ENCODE measurements at regions not wholly inside any gene's neighbourhood (a gene's known extent, or its start where the extent isn't known, plus 50 kb on each side); places are given as distances from the start of the nearest gene placed in this dataset.
"Not testable (repeated sequence)": the region's sequence is repeated elsewhere in the genome, so short reads cannot be mapped to it uniquely, and the experiment has no call there.

- Histone ChIP-seq H3K9me3 (ENCODE audit: low read length) (peaks cover 5% of the 10 kb centered on the region), H3K27me3 (ENCODE audit: insufficient read depth, low read length) (no peaks in the 10 kb centered on the region), H3K4me3 (ENCODE audit: low read length) (no peak overlapping the region), H3K4me1 (ENCODE audit: insufficient read depth, low read length) (peaks cover 2% of the 10 kb centered on the region), H2AFZ (ENCODE audit: low read depth, low read length) (no peak overlapping the region), H3K36me3 (ENCODE audit: insufficient read depth, low read length) (no peaks in the 10 kb centered on the region)
Observed at GRCh38 chr1:101540161-101540560, 303.3 kb downstream of the S1PR1 start.

- peaks cover 16% of the 10 kb centered on the region for H3K4me1 ChIP-seq (ENCODE audit: insufficient read depth, low read length)
- no peak overlapping the region for H3K4me3 ChIP-seq (ENCODE audit: low read length)
- H2AFZ ChIP-seq (ENCODE audit: low read depth, low read length) = no peak overlapping the region
- H3K27me3 ChIP-seq (ENCODE audit: insufficient read depth, low read length) = no peaks in the 10 kb centered on the region
- H3K9me3 ChIP-seq (ENCODE audit: low read length) = peaks cover 3% of the 10 kb centered on the region
- H3K36me3 ChIP-seq (ENCODE audit: insufficient read depth, low read length) = no peaks in the 10 kb centered on the region
Observed at GRCh38 chr1:101546885-101547284, 310.1 kb downstream of the S1PR1 start.

GRCh38 chr1:101547357-101547756 is 310.5 kb downstream of the S1PR1 start:
- Histone ChIP-seq H3K4me1 (ENCODE audit: insufficient read depth, low read length) (peaks cover 16% of the 10 kb centered on the region), H3K27me3 (ENCODE audit: insufficient read depth, low read length) (no peaks in the 10 kb centered on the region), H3K36me3 (ENCODE audit: insufficient read depth, low read length) (no peaks in the 10 kb centered on the region), H3K9me3 (ENCODE audit: low read length) (peaks cover 3% of the 10 kb centered on the region), H2AFZ (ENCODE audit: low read depth, low read length) (no peak overlapping the region), H3K4me3 (ENCODE audit: low read length) (no peak overlapping the region)

- Histone ChIP-seq H3K36me3 (ENCODE audit: insufficient read depth, low read length) (no peaks in the 10 kb centered on the region), H2AFZ (ENCODE audit: low read depth, low read length) (no peak overlapping the region), H3K27me3 (ENCODE audit: insufficient read depth, low read length) (no peaks in the 10 kb centered on the region), H3K4me3 (ENCODE audit: low read length) (no peak overlapping the region), H3K4me1 (ENCODE audit: insufficient read depth, low read length) (peaks cover 16% of the 10 kb centered on the region), H3K9me3 (ENCODE audit: low read length) (peaks cover 3% of the 10 kb centered on the region)
Observed at GRCh38 chr1:101548376-101548775, 311.6 kb downstream of the S1PR1 start.

GRCh38 chr1:101550581-101550980 is 313.8 kb downstream of the S1PR1 start:
- peaks cover 13% of the 10 kb centered on the region for H3K4me1 ChIP-seq (ENCODE audit: insufficient read depth, low read length)
- H3K4me3 ChIP-seq (ENCODE audit: low read length) = no peak overlapping the region
- no peaks in the 10 kb centered on the region for H3K36me3 ChIP-seq (ENCODE audit: insufficient read depth, low read length)
- no peaks in the 10 kb centered on the region for H3K9me3 ChIP-seq (ENCODE audit: low read length)
- H2AFZ ChIP-seq (ENCODE audit: low read depth, low read length) = peak overlapping the region; percentile 38
- H3K27me3 ChIP-seq (ENCODE audit: insufficient read depth, low read length) = no peaks in the 10 kb centered on the region

- peaks cover 4% of the 10 kb centered on the region for H3K4me1 ChIP-seq (ENCODE audit: insufficient read depth, low read length)
- H3K4me3 ChIP-seq (ENCODE audit: low read length) = no peak overlapping the region
- no peaks in the 10 kb centered on the region for H3K9me3 ChIP-seq (ENCODE audit: low read length)
Observed at GRCh38 chr1:101566883-101567538, 330.2 kb downstream of the S1PR1 start.

GRCh38 chr1:101567582-101568189 is 330.9 kb downstream of the S1PR1 start:
- Histone ChIP-seq H3K4me3 (ENCODE audit: low read length) (no peak overlapping the region), H2AFZ (ENCODE audit: low read depth, low read length) (no peak overlapping the region), H3K27me3 (ENCODE audit: insufficient read depth, low read length) (no peaks in the 10 kb centered on the region), H3K9me3 (ENCODE audit: low read length) (no peaks in the 10 kb centered on the region), H3K4me1 (ENCODE audit: insufficient read depth, low read length) (peaks cover 4% of the 10 kb centered on the region), H3K36me3 (ENCODE audit: insufficient read depth, low read length) (no peaks in the 10 kb centered on the region)

More at GRCh38 chr1:101566883-101567538, 330.2 kb downstream of the S1PR1 start:
- H3K27me3 ChIP-seq (ENCODE audit: insufficient read depth, low read length) = no peaks in the 10 kb centered on the region
- H3K36me3 ChIP-seq (ENCODE audit: insufficient read depth, low read length) = no peaks in the 10 kb centered on the region
- no peak overlapping the region for H2AFZ ChIP-seq (ENCODE audit: low read depth, low read length)

GRCh38 chr1:101587741-101588140 is 350.9 kb downstream of the S1PR1 start:
- Histone ChIP-seq H3K27me3 (ENCODE audit: insufficient read depth, low read length) (no peaks in the 10 kb centered on the region), H2AFZ (ENCODE audit: low read depth, low read length) (no peak overlapping the region), H3K36me3 (ENCODE audit: insufficient read depth, low read length) (no peaks in the 10 kb centered on the region), H3K4me1 (ENCODE audit: insufficient read depth, low read length) (no peaks in the 10 kb centered on the region), H3K9me3 (ENCODE audit: low read length) (no peaks in the 10 kb centered on the region), H3K4me3 (ENCODE audit: low read length) (no peak overlapping the region)

- H3K4me3 ChIP-seq (ENCODE audit: low read length) = no peak overlapping the region
- H3K4me1 ChIP-seq (ENCODE audit: insufficient read depth, low read length) = no peaks in the 10 kb centered on the region
- no peaks in the 10 kb centered on the region for H3K9me3 ChIP-seq (ENCODE audit: low read length)
- no peak overlapping the region for H2AFZ ChIP-seq (ENCODE audit: low read depth, low read length)
- H3K36me3 ChIP-seq (ENCODE audit: insufficient read depth, low read length) = no peaks in the 10 kb centered on the region
- no peaks in the 10 kb centered on the region for H3K27me3 ChIP-seq (ENCODE audit: insufficient read depth, low read length)
Observed at GRCh38 chr1:101588677-101589076, 351.9 kb downstream of the S1PR1 start.

GRCh38 chr1:101592845-101593244 is 356.0 kb downstream of the S1PR1 start:
- no peak overlapping the region for H3K4me3 ChIP-seq (ENCODE audit: low read length)
- H2AFZ ChIP-seq (ENCODE audit: low read depth, low read length) = no peak overlapping the region
- no peaks in the 10 kb centered on the region for H3K4me1 ChIP-seq (ENCODE audit: insufficient read depth, low read length)
- no peaks in the 10 kb centered on the region for H3K27me3 ChIP-seq (ENCODE audit: insufficient read depth, low read length)
- H3K9me3 ChIP-seq (ENCODE audit: low read length) = no peaks in the 10 kb centered on the region
- no peaks in the 10 kb centered on the region for H3K36me3 ChIP-seq (ENCODE audit: insufficient read depth, low read length)

GRCh38 chr1:101595881-101596374 is 359.1 kb downstream of the S1PR1 start:
- Histone ChIP-seq H3K4me3 (ENCODE audit: low read length) (no peak overlapping the region), H3K4me1 (ENCODE audit: insufficient read depth, low read length) (no peaks in the 10 kb centered on the region), H3K36me3 (ENCODE audit: insufficient read depth, low read length) (no peaks in the 10 kb centered on the region), H3K9me3 (ENCODE audit: low read length) (no peaks in the 10 kb centered on the region), H2AFZ (ENCODE audit: low read depth, low read length) (no peak overlapping the region), H3K27me3 (ENCODE audit: insufficient read depth, low read length) (no peaks in the 10 kb centered on the region)

- H2AFZ ChIP-seq (ENCODE audit: low read depth, low read length); H3K4me3 ChIP-seq (ENCODE audit: low read length); H3K36me3 ChIP-seq (ENCODE audit: insufficient read depth, low read length); H3K9me3 ChIP-seq (ENCODE audit: low read length); H3K27me3 ChIP-seq (ENCODE audit: insufficient read depth, low read length); H3K4me1 ChIP-seq (ENCODE audit: insufficient read depth, low read length): not testable (repeated sequence)
Observed at GRCh38 chr1:101600615-101601014, 363.8 kb downstream of the S1PR1 start.

GRCh38 chr1:101603726-101604125 is 366.9 kb downstream of the S1PR1 start:
- Histone ChIP-seq H3K27me3 (ENCODE audit: insufficient read depth, low read length) (no peaks in the 10 kb centered on the region), H2AFZ (ENCODE audit: low read depth, low read length) (no peak overlapping the region), H3K36me3 (ENCODE audit: insufficient read depth, low read length) (no peaks in the 10 kb centered on the region), H3K9me3 (ENCODE audit: low read length) (no peaks in the 10 kb centered on the region), H3K4me1 (ENCODE audit: insufficient read depth, low read length) (no peaks in the 10 kb centered on the region), H3K4me3 (ENCODE audit: low read length) (no peak overlapping the region)
